Activated CD8-positive, alpha-beta memory T cell treated with anti-CD3 and anti-CD28 coated beads, Interleukin-2, amount 10 ng/mL, durations not matched to agents 7 days and 5 days (primary cell): ENCODE measurements at regions not wholly inside any gene's neighbourhood (a gene's known extent, or its start where the extent isn't known, plus 50 kb on each side); places are given as distances from the start of the nearest gene placed in this dataset.

Experiments used
- ATAC-seq: fragments of 150-1000 bp; cut with Tn5 transposase; one replicate; pipeline ENCODE4 v1.10.0; 2021; ENCODE audit warnings: moderate library complexity
- CTCF ChIA-PET: fragments of 350-600 bp; sonication (Branson Sonifier 250); formaldehyde crosslinking; loops from one replicate; lab custom pipeline; 2021; ENCODE audit warnings: antibody characterized with exemption; lab: Charles Lee
- DNase-seq: peaks from one replicate; pipeline ENCODE4 v3.0.0-alpha.2; 2020
- H3K27ac Mint-ChIP-seq: one replicate; pipeline ENCODE4 v1.8.0; 2021; ENCODE audit warnings: mild to moderate bottlenecking, mixed read lengths
- H3K27me3 Mint-ChIP-seq: one replicate; pipeline ENCODE4 v1.8.0; 2021; ENCODE audit warnings: mixed read lengths
- H3K36me3 Mint-ChIP-seq: one replicate; pipeline ENCODE4 v1.8.0; 2021; ENCODE audit warnings: mild to moderate bottlenecking, mixed read lengths
- H3K4me1 Mint-ChIP-seq: one replicate; pipeline ENCODE4 v1.8.0; 2021; ENCODE audit warnings: mixed read lengths
- H3K4me3 Mint-ChIP-seq: one replicate; pipeline ENCODE4 v1.8.0; 2021; ENCODE audit warnings: mild to moderate bottlenecking, moderate library complexity, mixed read lengths
- H3K9me3 Mint-ChIP-seq: one replicate; pipeline ENCODE4 v1.8.0; 2022; ENCODE audit warnings: low read depth, mixed read lengths

DNA sequence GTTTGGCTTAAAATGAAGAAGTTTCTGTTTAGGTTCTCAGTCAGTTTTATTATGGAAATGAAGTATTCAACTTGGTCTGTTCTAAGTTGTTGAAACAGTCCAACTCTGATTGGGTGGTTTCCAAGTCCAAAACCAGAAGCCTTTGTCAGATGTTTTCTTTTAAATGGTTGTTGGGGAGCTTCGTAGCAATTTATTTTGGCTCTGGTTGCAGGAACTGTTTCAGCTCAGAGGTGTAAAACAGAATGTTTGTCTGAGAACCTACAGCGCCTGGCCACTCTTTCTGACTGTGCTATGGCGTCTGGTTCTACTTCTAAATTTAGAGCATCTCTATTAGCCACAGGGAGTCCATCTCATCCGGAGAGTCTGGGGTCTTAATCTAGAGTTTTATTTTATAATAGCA is 582.6 kb upstream of the TMPRSS15 start:
- H3K9me3 Mint-ChIP-seq: peaks cover 11% of the 10 kb centered on the region
- no peaks in the 10 kb centered on the region for H3K4me1 Mint-ChIP-seq
- H3K4me3 Mint-ChIP-seq: no peak overlapping the region
- H3K27me3 Mint-ChIP-seq: no peaks in the 10 kb centered on the region
- no peak for ATAC-seq
- no peak for DNase-seq
- no peak overlapping the region for H3K27ac Mint-ChIP-seq
- H3K36me3 Mint-ChIP-seq: no peaks in the 10 kb centered on the region
- CTCF ChIA-PET: no interaction called here

DNA sequence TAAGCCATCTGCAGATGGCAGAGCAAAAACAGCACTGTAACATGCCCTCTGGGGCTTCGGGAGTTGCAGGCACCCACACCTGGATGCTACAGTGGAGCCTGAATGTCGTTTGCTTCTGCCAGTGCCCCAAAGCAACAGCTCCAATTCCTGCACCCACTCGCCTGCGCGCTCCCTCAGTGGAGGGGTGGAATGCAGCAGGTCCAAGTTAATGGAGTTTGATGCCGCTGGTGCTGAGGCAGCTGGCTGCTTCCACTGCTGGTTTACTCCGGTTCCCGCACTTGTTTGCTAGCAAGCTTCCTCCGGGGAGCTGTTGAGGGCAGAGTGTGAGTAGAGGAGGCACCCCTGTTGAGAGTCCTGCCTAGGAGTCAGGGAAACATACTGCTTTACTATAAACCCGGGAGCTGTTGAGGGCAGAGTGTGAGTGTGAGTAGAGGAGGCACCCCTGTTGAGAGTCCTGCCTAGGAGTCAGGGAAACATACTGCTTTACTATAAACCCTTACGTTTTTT is 584.0 kb upstream of the TMPRSS15 start:
- DNase-seq: no peak
- CTCF ChIA-PET: no interaction called here
- no peaks in the 10 kb centered on the region for H3K4me1 Mint-ChIP-seq
- H3K9me3 Mint-ChIP-seq: peaks cover 11% of the 10 kb centered on the region
- H3K27me3 Mint-ChIP-seq: no peaks in the 10 kb centered on the region
- no peaks in the 10 kb centered on the region for H3K36me3 Mint-ChIP-seq
- no peak overlapping the region for H3K4me3 Mint-ChIP-seq
- no peak overlapping the region for H3K27ac Mint-ChIP-seq
- ATAC-seq: no peak

DNA sequence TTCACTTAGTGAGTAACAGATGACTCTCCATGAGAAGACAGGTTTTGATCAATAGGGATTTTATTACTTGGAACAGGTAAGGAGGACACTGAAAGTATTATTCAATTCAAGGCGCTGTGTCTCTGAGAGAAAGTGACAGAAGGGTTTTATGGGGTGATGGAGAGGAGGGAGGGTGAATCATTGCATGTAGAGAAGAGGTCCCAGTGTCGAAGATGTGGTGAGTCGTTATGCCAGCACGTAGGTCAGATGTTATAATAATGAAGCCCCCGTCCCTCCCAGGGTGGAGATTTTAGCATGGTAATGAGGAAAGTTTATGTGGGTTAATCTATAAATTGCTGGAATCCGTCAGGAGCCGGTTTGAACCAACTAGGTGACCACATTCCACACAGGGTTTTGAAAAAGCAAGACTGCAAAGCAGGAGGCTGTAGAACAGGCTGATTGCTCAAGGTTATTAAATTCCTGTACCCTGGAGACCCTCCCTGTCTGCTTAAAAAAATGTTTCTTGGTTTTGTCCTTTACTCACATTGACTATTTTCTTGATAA is 586.4 kb upstream of the TMPRSS15 start:
- Mint-ChIP-seq H3K4me3 (no peak overlapping the region), H3K27me3 (no peaks in the 10 kb centered on the region), H3K36me3 (no peaks in the 10 kb centered on the region), H3K4me1 (no peaks in the 10 kb centered on the region), H3K9me3 (peaks cover 9% of the 10 kb centered on the region), H3K27ac (no peak overlapping the region)
- CTCF ChIA-PET: no interaction called here
- no peak for ATAC-seq
- DNase-seq: no peak

DNA sequence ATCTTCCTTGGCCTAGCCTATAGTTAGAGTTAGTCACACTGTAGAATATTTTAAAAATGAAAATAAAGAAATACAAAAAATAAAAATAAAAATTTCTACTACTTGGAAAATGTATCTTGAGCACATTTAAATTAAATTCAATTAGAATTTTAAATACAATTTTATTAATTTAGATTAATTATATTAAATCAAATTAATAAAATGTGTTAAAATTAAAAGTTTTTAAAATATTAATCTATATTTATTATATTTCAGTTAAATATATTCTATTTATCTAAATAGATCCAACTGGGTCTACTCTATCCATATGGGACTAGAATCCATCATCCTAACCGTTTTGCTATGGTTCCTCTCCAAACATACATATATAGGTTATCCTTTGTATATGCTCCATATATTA is 588.3 kb upstream of the TMPRSS15 start:
- no peak for ATAC-seq
- CTCF ChIA-PET: no interaction called here

DNA sequence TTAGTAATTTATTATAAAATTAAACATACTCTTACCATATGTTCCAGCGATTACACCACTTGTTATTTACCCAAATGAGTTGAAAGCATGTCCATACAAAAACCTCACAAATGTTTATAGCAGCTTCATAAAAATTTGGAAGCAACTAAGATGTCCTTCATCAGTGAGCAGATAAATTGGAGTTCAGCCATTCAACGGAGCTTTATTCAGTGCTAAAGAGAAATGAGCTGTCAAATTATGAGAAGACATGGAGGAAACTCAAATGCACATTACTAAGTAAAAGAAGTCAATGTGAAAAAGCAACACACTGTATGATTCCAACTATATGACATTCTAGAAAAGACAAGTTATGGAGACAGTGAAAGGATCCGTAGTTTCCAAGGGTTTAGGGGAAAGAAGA is 606.7 kb upstream of the TMPRSS15 start:
- Mint-ChIP-seq H3K9me3 (peaks cover 8% of the 10 kb centered on the region), H3K36me3 (no peaks in the 10 kb centered on the region), H3K27ac (no peak overlapping the region), H3K4me3 (no peak overlapping the region), H3K27me3 (no peaks in the 10 kb centered on the region), H3K4me1 (no peaks in the 10 kb centered on the region)
- DNase-seq (no peak), ATAC-seq (no peak)
- CTCF ChIA-PET: no interaction called here

More for the DNA sequence above, 588.3 kb upstream of the TMPRSS15 start:
- no peaks in the 10 kb centered on the region for H3K4me1 Mint-ChIP-seq
- H3K27me3 Mint-ChIP-seq: no peaks in the 10 kb centered on the region
- DNase-seq: no peak
- H3K36me3 Mint-ChIP-seq: no peaks in the 10 kb centered on the region
- H3K27ac Mint-ChIP-seq: no peak overlapping the region
- H3K9me3 Mint-ChIP-seq: peaks cover 7% of the 10 kb centered on the region
- no peak overlapping the region for H3K4me3 Mint-ChIP-seq

DNA sequence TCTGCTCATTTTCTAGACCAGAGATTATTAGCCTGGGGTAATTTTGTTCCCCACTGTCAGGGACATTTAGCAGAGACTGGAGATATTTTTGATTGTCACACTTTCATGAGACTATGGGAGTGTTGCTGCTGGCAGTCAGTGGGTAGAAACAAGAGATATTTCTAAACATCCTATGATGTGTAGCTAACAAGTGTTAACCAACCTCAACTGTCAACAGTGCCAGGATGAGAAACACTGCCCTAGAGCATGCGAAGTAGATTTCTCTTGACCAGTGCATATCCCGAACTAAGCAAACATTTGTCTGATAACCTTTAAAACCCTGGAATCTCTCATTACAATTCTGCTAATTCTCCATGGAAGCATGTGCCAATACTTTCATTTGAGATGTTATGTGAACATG is 607.4 kb upstream of the TMPRSS15 start:
- CTCF ChIA-PET: no interaction called here
- H3K27me3 Mint-ChIP-seq: no peaks in the 10 kb centered on the region
- H3K4me3 Mint-ChIP-seq: no peak overlapping the region
- DNase-seq: no peak
- no peak for ATAC-seq
- H3K27ac Mint-ChIP-seq: no peak overlapping the region
- H3K36me3 Mint-ChIP-seq: no peaks in the 10 kb centered on the region
- peaks cover 8% of the 10 kb centered on the region for H3K9me3 Mint-ChIP-seq
- H3K4me1 Mint-ChIP-seq: no peaks in the 10 kb centered on the region

DNA sequence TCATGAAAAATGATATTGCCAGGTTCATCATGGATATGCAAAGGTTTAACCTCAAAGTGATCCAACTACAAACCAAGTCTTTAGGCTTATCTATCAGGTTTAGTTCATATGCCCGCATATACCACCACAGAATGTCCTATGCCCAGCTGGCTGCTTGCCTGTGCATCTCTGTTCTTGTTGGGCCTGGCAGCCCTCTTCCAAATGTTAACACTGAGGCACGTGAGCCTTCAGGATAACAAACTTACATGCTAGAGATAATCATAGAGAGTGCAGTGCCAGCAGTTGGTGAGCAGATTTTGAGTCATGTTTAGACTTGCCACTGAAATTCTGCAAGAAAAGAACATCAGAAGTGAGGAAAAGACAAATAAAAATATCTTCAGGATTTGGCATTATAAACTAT is 607.9 kb upstream of the TMPRSS15 start:
- no peaks in the 10 kb centered on the region for H3K27me3 Mint-ChIP-seq
- H3K27ac Mint-ChIP-seq: no peak overlapping the region
- H3K9me3 Mint-ChIP-seq: peaks cover 8% of the 10 kb centered on the region
- CTCF ChIA-PET: no interaction called here
- no peak for ATAC-seq
- no peaks in the 10 kb centered on the region for H3K4me1 Mint-ChIP-seq
- no peaks in the 10 kb centered on the region for H3K36me3 Mint-ChIP-seq
- no peak overlapping the region for H3K4me3 Mint-ChIP-seq
- DNase-seq: no peak

DNA sequence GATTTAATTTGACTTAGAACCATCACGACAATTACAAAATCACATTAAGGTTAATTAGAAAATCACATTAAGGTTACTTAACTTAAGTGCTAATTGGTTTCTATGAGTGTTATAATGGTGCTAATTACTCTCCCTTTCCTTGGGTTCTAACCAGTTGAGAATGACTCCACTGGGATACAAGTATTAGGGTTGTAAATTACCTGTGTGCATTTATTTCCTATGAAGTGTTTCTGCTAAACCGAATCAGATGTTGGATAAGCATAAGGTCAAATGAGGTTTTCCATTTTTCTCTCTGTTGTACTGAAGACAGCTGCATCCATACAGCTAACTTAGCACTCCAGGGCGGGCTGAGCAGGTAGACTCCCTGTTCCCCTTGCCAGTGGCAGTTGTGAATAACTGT is 610.3 kb upstream of the TMPRSS15 start:
- no peak overlapping the region for H3K27ac Mint-ChIP-seq
- H3K4me3 Mint-ChIP-seq: no peak overlapping the region
- ATAC-seq: no peak
- no peaks in the 10 kb centered on the region for H3K4me1 Mint-ChIP-seq
- no peak for DNase-seq
- H3K36me3 Mint-ChIP-seq: no peaks in the 10 kb centered on the region
- peaks cover 11% of the 10 kb centered on the region for H3K9me3 Mint-ChIP-seq
- CTCF ChIA-PET: no interaction called here
- no peaks in the 10 kb centered on the region for H3K27me3 Mint-ChIP-seq

DNA sequence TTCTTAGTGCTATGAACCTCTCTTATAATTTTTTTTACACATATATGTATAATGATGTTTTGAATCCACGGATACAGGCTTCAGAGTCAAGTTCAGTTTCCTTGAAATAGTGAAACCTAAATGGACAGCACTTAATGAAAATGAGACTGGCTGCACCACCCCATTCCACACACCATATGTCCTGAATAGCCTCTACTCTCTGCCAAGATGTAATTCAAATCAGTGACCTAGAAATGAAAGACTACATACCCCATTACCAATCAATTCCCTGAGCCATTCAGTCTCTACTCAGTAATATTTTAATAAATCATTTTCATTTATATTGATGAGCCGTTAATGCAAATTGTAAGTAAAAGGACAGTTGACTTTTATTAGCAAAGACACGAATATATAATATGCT is 614.9 kb upstream of the TMPRSS15 start:
- ATAC-seq (no peak), DNase-seq (no peak)
- H3K36me3 Mint-ChIP-seq: no peaks in the 10 kb centered on the region
- no peak overlapping the region for H3K4me3 Mint-ChIP-seq
- H3K9me3 Mint-ChIP-seq: peaks cover 5% of the 10 kb centered on the region
- H3K4me1 Mint-ChIP-seq: no peaks in the 10 kb centered on the region
- H3K27ac Mint-ChIP-seq: no peak overlapping the region
- no peaks in the 10 kb centered on the region for H3K27me3 Mint-ChIP-seq
- CTCF ChIA-PET: no interaction called here

DNA sequence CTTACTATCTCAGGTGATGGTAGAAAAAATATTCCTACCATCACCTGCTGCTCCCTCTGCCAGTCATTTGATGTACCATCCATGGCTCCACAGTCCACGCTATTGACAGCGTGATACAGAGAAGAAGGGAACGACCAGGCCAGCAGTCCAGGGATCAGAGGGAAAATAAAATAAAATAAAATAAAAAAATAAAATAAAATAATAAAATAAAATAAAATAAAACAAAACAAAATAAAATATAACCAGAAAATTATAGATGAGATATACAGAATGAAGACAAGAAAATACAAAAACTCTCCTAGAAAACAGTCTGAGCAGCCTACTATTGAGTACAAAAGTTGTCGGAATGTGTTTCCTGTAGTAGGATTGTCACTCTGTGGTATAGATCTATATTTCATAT is 619.4 kb upstream of the TMPRSS15 start:
- Mint-ChIP-seq H3K36me3 (no peaks in the 10 kb centered on the region), H3K9me3 (peaks cover 2% of the 10 kb centered on the region), H3K27me3 (no peaks in the 10 kb centered on the region), H3K4me1 (no peaks in the 10 kb centered on the region), H3K4me3 (no peak overlapping the region), H3K27ac (no peak overlapping the region)
- ATAC-seq (no peak), DNase-seq (no peak)
- CTCF ChIA-PET: no interaction called here

DNA sequence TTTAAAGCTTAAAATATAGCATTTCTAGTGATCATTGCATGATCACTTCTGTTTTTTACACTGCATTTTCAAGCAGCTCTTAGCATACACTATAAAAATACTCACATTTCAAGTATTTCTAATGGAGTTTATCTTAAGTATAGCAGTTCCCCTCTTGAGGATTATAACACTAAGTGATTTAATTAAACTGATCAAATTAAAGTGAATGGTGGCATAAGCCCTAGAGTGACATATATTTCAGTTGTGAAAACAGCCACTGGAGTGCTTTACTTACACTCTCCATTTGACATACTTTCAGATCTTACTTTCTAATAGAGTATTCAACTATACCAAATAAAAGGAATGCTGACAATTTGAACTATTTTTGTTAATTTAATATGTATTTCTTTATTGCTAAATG is 623.3 kb upstream of the TMPRSS15 start:
- DNase-seq (no peak), ATAC-seq (no peak)
- H3K27ac Mint-ChIP-seq: no peak overlapping the region
- no peaks in the 10 kb centered on the region for H3K36me3 Mint-ChIP-seq
- H3K9me3 Mint-ChIP-seq: peaks cover 10% of the 10 kb centered on the region
- CTCF ChIA-PET: no interaction called here
- H3K27me3 Mint-ChIP-seq: no peaks in the 10 kb centered on the region
- H3K4me1 Mint-ChIP-seq: no peaks in the 10 kb centered on the region
- no peak overlapping the region for H3K4me3 Mint-ChIP-seq

DNA sequence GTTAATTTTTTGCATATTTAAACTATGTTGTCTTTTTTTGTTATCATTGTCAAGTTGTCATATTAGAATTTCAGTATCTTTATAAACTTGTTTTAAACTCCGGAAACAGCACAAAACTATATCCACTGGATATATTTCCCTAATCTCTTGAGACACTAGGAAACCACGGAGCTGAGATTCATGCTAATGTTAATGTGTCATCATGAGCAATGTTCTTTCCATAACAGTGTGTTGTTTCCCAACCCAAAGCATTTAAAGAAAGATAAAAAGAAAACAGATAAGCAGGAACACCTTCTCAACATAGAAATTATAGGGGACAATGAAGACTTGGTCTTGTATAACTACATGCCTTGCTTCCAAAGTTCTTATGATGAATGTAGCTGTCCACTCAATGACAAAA is 626.2 kb upstream of the TMPRSS15 start:
- ATAC-seq (no peak), DNase-seq (no peak)
- H3K27me3 Mint-ChIP-seq: no peaks in the 10 kb centered on the region
- H3K4me1 Mint-ChIP-seq: no peaks in the 10 kb centered on the region
- H3K9me3 Mint-ChIP-seq: peaks cover 22% of the 10 kb centered on the region
- H3K27ac Mint-ChIP-seq: no peak overlapping the region
- CTCF ChIA-PET: no interaction called here
- H3K4me3 Mint-ChIP-seq: no peak overlapping the region
- no peaks in the 10 kb centered on the region for H3K36me3 Mint-ChIP-seq

DNA sequence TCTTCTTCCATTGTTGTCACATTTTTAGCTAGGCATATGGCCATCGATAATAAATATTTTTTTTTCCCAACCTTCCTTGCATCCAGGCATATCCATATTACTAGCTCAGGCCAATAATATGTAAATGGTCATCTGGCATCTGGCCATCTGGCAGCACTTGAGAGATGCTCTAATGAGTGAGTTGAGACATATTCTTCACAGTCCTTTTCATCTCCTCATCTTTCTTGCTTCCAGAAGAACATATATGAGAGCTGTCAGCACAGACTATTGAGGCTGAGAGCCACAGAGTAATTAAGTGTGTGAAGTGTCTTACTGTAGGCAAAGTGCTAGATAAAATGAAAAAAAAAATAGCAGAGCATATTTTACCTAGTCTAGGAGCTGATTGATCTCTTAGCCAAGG is 628.4 kb upstream of the TMPRSS15 start:
- CTCF ChIA-PET: no interaction called here
- no peaks in the 10 kb centered on the region for H3K27me3 Mint-ChIP-seq
- H3K9me3 Mint-ChIP-seq: peaks cover 22% of the 10 kb centered on the region
- H3K27ac Mint-ChIP-seq: no peak overlapping the region
- ATAC-seq (no peak), DNase-seq (no peak)
- H3K4me1 Mint-ChIP-seq: no peaks in the 10 kb centered on the region
- H3K4me3 Mint-ChIP-seq: no peak overlapping the region
- H3K36me3 Mint-ChIP-seq: no peaks in the 10 kb centered on the region

DNA sequence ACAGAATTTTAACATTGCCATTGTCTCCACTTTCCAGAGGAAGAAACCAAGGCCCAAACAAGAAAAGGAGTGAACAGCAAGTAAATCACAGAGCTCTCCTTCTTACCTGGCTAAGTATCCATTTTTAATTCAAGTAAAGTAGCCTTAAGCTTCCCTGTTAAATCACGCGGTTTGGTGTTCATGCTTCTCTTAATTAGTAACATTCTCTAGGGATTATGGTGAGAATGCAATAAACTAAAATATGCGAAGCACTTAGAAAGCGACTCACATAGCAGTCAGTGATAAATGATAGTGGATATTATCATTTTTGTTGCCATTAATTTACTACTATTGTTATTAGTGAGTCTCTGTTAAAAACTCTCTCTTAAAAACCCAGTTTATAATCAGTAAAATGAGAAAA is 630.5 kb upstream of the TMPRSS15 start:
- Mint-ChIP-seq H3K9me3 (peaks cover 18% of the 10 kb centered on the region), H3K27me3 (no peaks in the 10 kb centered on the region), H3K36me3 (no peaks in the 10 kb centered on the region)

DNA sequence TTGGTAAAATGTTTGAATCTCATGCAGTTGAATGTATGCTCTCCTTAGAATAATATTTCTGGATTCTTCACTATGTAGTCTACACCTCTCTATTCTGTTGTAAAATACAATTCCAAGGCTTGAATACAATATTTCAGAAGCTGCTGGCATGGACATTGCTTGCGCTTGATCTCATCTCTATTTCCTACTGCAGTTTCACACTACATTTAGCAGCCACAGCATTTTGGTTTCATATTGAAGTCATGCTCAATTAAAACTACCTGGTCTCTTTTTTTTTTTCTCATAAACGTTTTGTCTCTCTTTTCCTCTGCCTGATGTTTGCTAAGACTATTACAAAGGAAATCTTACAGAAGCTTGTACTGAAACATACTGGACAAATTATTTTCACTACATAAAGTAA is 631.0 kb upstream of the TMPRSS15 start:
- Mint-ChIP-seq H3K4me3 (no peak overlapping the region), H3K27me3 (no peaks in the 10 kb centered on the region), H3K9me3 (peaks cover 13% of the 10 kb centered on the region), H3K4me1 (no peaks in the 10 kb centered on the region), H3K36me3 (no peaks in the 10 kb centered on the region), H3K27ac (no peak overlapping the region)
- DNase-seq: no peak
- no peak for ATAC-seq
- CTCF ChIA-PET: no interaction called here

More for the DNA sequence above, 630.5 kb upstream of the TMPRSS15 start:
- ATAC-seq (no peak), DNase-seq (no peak)
- Mint-ChIP-seq H3K27ac (no peak overlapping the region), H3K4me3 (no peak overlapping the region), H3K4me1 (no peaks in the 10 kb centered on the region)
- CTCF ChIA-PET: no interaction called here
